ENCODE measurements at regions not wholly inside any gene's neighbourhood (a gene's known extent, or its start where the extent isn't known, plus 50 kb on each side); places are given as distances from the start of the nearest gene placed in this dataset.

GRCh38 chr3:68019876-68020275 is 365.5 kb upstream of the SUCLG2 start:
- Histone ChIP-seq H3K9ac (replicated peaks; ENCODE audit: extremely low read depth, insufficient read depth, low read length) (no peak overlapping the region), H3K79me2 (ENCODE audit: control insufficient read depth, insufficient read depth, low read length) (no peaks in the 10 kb centered on the region), H3K9me1 (replicated peaks; ENCODE audit: control insufficient read depth, extremely low read depth, insufficient read depth, low read length) (no peaks in the 10 kb centered on the region), H3K27me3 (ENCODE audit: control insufficient read depth in 2 of 2, insufficient read depth in 2 of 2, low read length in 2 of 2) (no peaks in the 10 kb centered on the region), H3K4me2 (ENCODE audit: insufficient read depth, low read length) (no peak overlapping the region), H3K4me1 (ENCODE audit: control insufficient read depth, extremely low read depth, insufficient read depth, low read length) (no peaks in the 10 kb centered on the region), H4K20me1 (replicated peaks; ENCODE audit: control insufficient read depth, extremely low read depth, insufficient read depth, low read length) (no peaks in the 10 kb centered on the region), H3K9me3 (replicated peaks; ENCODE audit: control insufficient read depth, insufficient read depth, low read length) (no peaks in the 10 kb centered on the region), H3K36me3 (ENCODE audit: control insufficient read depth in 2 of 2, extremely low read depth in 1 of 2, insufficient read depth in 2 of 2, low read length in 2 of 2) (no peaks in the 10 kb centered on the region), H3K4me3 (replicated peaks in 1 of 3; ENCODE audit: insufficient read depth in 1 of 3, low read depth in 1 of 3, low read length in 3 of 3) (no peak overlapping the region), H3K27ac (ENCODE audit: insufficient read depth, low read depth, low read length) (no peak overlapping the region), H2AFZ (ENCODE audit: low read depth, low read length) (no peak overlapping the region)
- dilution Hi-C loops (cut with MboI; ENCODE audit: extremely low pct_ligation_motif_present, low sequenced_read_pairs) = no loop called here
- no TSS peak for BruUV-seq (replicated peaks)
- TF ChIP-seq EZH2 (IDR thresholded peaks at IDR 0.05; ENCODE audit: borderline replicate concordance, low read depth, low read length, severe bottlenecking) = no peak
- TF ChIP-seq POLR2A (IDR thresholded peaks at IDR 0.05; ENCODE audit: low read depth, low read length) = no peak
- no peak for TF ChIP-seq JUN (IDR thresholded peaks at IDR 0.05; ENCODE audit: borderline replicate concordance, insufficient read depth, insufficient read length, low read depth)
- TF ChIP-seq, protein P1, sequence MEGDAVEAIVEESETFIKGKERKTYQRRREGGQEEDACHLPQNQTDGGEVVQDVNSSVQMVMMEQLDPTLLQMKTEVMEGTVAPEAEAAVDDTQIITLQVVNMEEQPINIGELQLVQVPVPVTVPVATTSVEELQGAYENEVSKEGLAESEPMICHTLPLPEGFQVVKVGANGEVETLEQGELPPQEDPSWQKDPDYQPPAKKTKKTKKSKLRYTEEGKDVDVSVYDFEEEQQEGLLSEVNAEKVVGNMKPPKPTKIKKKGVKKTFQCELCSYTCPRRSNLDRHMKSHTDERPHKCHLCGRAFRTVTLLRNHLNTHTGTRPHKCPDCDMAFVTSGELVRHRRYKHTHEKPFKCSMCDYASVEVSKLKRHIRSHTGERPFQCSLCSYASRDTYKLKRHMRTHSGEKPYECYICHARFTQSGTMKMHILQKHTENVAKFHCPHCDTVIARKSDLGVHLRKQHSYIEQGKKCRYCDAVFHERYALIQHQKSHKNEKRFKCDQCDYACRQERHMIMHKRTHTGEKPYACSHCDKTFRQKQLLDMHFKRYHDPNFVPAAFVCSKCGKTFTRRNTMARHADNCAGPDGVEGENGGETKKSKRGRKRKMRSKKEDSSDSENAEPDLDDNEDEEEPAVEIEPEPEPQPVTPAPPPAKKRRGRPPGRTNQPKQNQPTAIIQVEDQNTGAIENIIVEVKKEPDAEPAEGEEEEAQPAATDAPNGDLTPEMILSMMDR (IDR thresholded peaks at IDR 0.05; ENCODE audit: extremely low read depth in 1 of 2, insufficient read depth in 1 of 2, low read depth in 1 of 2, low read length in 2 of 2) = no peak
- TF ChIP-seq, protein P2, sequence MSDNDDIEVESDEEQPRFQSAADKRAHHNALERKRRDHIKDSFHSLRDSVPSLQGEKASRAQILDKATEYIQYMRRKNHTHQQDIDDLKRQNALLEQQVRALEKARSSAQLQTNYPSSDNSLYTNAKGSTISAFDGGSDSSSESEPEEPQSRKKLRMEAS (IDR thresholded peaks at IDR 0.05; ENCODE audit: insufficient read depth, insufficient read length) = no peak
- TF ChIP-seq MYC (IDR thresholded peaks at IDR 0.05; ENCODE audit: low read depth, low read length) = no peak
- no peak for TF ChIP-seq GATA2 (IDR thresholded peaks at IDR 0.05; ENCODE audit: insufficient read depth, insufficient read length, low read depth, low read length)
- no peak for TF ChIP-seq FOS (IDR thresholded peaks at IDR 0.05; ENCODE audit: borderline replicate concordance, insufficient read depth, low read length)
- no peak for TF ChIP-seq POLR2AphosphoS5 (IDR thresholded peaks at IDR 0.05; ENCODE audit: insufficient read depth, low read depth, low read length)
- no peak for FAIRE-seq
- no peak for DNase-seq (ENCODE audit: low read depth, low spot score)
- ChIA-PET CTCF (no interaction called here), POLR2A (no interaction called here)
- intact Hi-C loops (cut with micrococcal nuclease) = no loop called here

Data from endothelial cell of umbilical vein (primary cell).